H1 (cell line): ENCODE measurements at regions not wholly inside any gene's neighbourhood (a gene's known extent, or its start where the extent isn't known, plus 50 kb on each side); places are given as distances from the start of the nearest gene placed in this dataset.

Experiments
- CTCF ChIP-seq, 3 experiments: IDR thresholded peaks; 1 replicate in 2 of 3; 2 replicates in 1 of 3; pipeline versions ENCODE4 v1.5.1 to v1.6.1; 2011; ENCODE audit warnings: low read length in 3 of 3, mild to moderate bottlenecking in 3 of 3, inconsistent platforms in 2 of 3, low read depth in 1 of 3, moderate library complexity in 1 of 3; ENCODE audit not compliant: insufficient read depth in 1 of 3; ENCODE audit errors: control extremely low read depth in 1 of 3
- EGR1 ChIP-seq: IDR thresholded peaks from 2 replicates; pipeline ENCODE4 v1.6.1; 2011; ENCODE audit warnings: low read depth, low read length, borderline replicate concordance
- GABPA ChIP-seq: IDR thresholded peaks from 2 replicates; pipeline ENCODE4 v1.6.1; 2011; ENCODE audit warnings: mild to moderate bottlenecking, low read length, moderate library complexity, borderline replicate concordance; ENCODE audit not compliant: insufficient read depth
- HDAC2 ChIP-seq, 2 experiments: fragments of 300-600 bp in 1 of 2; sonication (generic) in 1 of 2; IDR thresholded peaks; 2 replicates each; pipeline ENCODE4 v1.6.1; 2011 to 2012; ENCODE audit warnings: low read depth in 2 of 2, low read length in 2 of 2, mild to moderate bottlenecking in 2 of 2, moderate library complexity in 2 of 2, borderline replicate concordance in 1 of 2, inconsistent platforms in 1 of 2
- POLR2AphosphoS5 ChIP-seq: IDR thresholded peaks from 2 replicates; pipeline ENCODE4 v1.6.1; 2011; ENCODE audit warnings: low read depth, low read length
- SRF ChIP-seq: IDR thresholded peaks from 2 replicates; pipeline ENCODE4 v1.6.1; 2011; ENCODE audit warnings: mild to moderate bottlenecking, low read depth, low read length, moderate library complexity
- SUZ12 ChIP-seq: fragments of 200-600 bp; sonication (generic); IDR thresholded peaks from 2 replicates; pipeline ENCODE4 v1.6.1; 2012; ENCODE audit warnings: mild to moderate bottlenecking, inconsistent platforms, low read length, moderate library complexity, mixed read lengths
- TCF12 ChIP-seq: IDR thresholded peaks from 2 replicates; pipeline ENCODE4 v1.6.1; 2011; ENCODE audit warnings: low read depth, mild to moderate bottlenecking, low read length
- YY1 ChIP-seq: IDR thresholded peaks from 2 replicates; pipeline ENCODE4 v1.6.1; 2011; ENCODE audit warnings: low read depth, mild to moderate bottlenecking, low read length

- no peak for TF ChIP-seq SRF
- no peak for TF ChIP-seq POLR2AphosphoS5
- no peak for TF ChIP-seq EGR1
- no peak for TF ChIP-seq SUZ12
- TF ChIP-seq GABPA, result no peak
- no peak for TF ChIP-seq CTCF (IDR thresholded peaks at IDR 0.05; ENCODE audit: control extremely low read depth in 1 of 3, insufficient read depth in 1 of 3, low read depth in 1 of 3, low read length in 3 of 3)
- no peak for TF ChIP-seq TCF12
- no peak for TF ChIP-seq HDAC2 (IDR thresholded peaks at IDR 0.05; ENCODE audit: borderline replicate concordance in 1 of 2, low read depth in 2 of 2, low read length in 2 of 2)
- no peak for TF ChIP-seq YY1
Observed at GRCh38 chr4:65789805-65790204, 119.5 kb upstream of the EPHA5 start.
